Right renal cortex interstitium (tissue), 3 donors: ENCODE measurements at regions not wholly inside any gene's neighbourhood (a gene's known extent, or its start where the extent isn't known, plus 50 kb on each side); places are given as distances from the start of the nearest gene placed in this dataset.

ENCODE experiments used
- DNase-seq, 3 donors: peaks; one replicate each; pipeline ENCODE4 v3.0.0-alpha.2; 2013; ENCODE audit warnings: low read depth in 3 of 3, low spot score in 2 of 3

DNA sequence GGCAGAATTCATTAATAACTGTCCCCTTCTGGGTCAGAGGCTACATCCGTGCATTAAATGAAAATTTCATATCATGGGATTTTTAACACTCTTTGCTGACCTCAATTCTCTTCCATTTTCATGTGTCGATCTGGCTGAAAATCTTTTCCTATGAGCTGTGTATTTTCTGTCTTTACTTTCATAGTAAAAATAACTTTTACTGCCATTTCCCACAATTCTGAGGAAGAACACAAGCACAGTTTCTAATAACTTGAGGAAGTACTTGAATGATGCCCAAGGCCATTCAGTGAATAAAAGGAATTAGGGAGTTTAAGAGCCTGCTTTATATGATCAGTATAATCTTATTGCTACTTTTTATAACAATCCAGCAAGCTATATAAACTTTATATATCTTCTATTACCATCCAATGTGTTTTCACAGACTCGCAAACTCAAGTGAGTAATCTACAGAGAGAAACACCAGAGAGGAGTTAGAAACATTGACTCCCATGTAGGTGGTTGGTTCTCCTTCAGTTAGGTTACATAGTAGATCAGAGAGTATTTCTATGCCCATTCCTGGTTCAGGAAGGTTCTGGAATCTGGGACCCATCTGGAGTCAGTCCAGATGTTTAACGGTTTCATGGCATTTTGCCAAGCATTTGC lies 340.0 kb downstream of the FBXO15 start:
- DNase-seq = no peak

DNA sequence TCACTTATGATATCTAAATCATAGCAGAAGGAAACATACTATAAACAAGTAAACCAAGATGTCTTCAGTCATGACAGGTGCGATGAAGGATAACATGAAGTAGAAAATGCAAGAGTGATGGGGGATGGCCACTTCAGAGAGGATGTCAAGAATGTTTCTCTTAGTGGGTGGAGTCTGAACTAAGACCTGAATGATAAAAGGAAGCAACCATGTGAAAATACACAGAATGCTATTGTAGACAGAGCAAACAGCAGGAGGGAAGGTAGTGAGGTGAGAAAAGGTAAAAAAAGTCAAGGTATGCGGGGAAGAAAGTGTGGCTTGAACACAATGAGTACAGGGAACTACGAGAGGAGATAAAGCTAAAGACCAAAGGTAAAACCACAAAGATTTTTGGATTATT lies 341.6 kb downstream of the FBXO15 start:
- no peak for DNase-seq

DNA sequence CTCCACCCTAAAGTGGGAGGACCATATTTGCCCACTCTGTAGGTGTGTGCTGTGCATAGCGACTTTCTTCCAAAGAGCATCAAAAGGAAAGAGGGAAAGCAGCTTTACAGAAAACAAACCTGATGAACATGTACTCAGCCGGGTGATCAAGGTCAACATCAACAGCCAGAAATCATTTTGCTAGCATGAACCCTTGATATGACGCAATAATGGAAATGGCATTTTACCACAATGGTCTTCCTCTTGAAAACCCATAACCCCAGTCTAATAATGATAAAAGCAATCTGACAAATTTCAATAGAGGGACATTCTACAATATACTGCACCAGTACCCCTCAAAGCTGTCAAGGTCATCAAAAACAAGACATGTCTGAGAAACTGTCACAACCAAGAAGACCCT lies 350.2 kb downstream of the FBXO15 start:
- no peak for DNase-seq

DNA sequence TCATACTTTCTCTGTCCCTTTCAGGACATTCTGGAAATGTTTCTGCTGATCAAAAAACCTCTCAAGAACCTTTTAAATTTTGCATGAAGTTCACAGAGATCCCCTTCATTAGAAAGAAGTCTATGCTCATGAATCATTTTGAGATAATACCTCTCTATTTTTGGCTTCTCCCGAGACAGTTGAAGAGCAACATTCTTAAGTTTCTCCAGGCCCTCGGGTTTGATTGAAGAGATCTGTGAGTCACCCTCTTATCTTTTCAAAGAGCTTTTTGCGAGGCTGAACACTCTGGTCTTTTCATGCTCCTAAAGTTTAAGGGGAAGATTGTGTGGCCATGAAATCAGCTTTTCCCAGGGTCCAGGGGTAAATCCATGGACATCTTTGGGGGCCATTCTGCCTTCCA lies 354.2 kb downstream of the FBXO15 start:
- DNase-seq = no peak

DNA sequence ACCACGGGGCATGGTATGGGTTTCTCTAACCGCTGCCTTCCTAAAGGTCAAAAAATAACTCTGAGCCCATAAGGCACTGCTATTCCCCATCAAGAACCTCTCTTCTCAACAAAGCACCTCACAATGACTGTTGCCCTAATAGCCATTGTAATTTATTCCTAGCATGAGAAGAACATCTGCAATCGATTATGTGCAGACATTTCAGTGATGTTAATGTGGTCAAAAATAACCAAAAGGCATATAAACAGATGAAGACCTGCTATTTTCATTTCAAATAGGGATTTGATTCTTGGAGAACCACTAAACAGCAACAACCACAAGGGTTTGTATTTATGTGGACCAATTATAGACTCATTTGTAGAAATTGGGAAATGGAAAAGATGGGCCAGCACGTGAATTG lies 356.6 kb downstream of the FBXO15 start:
- no peak for DNase-seq

DNA sequence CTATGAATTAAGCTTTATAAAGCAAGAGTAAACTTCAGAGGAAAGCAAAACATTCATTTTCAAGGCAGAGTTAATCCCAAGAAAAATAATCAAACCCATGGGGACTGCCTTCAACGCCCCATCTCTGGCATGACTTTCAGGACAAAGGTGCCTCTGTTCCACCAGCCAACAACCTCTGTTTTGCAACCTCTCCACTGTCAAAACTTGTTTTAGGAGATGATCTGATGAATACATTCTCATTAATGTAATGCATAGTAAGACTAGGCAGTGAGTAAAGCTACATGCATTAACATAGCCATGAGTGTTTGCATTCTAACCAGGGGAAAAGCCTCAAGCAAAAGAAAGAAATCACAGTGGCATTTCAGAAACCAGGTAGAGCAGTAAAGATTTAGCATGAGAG lies 357.0 kb downstream of the FBXO15 start:
- DNase-seq = no peak

DNA sequence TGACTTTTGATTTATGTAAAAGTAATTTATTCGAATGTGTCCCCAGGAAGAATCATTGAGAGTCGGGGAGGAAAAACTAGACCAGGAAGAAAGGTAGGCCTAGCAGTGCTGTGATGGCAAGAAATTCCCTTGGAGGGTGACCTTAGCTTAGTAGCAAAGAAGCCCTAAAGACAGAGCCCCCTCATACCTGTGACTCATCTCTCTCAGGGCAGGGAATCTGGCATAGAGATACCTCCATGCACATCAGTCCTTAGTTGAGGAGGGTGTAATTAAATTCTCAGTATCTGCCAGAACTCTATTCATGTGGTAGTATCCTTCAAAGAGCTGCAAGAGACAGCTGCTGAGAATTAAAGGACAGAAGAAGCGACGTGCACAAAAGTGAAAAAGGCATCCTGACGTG lies 360.3 kb downstream of the FBXO15 start:
- no peak for DNase-seq

DNA sequence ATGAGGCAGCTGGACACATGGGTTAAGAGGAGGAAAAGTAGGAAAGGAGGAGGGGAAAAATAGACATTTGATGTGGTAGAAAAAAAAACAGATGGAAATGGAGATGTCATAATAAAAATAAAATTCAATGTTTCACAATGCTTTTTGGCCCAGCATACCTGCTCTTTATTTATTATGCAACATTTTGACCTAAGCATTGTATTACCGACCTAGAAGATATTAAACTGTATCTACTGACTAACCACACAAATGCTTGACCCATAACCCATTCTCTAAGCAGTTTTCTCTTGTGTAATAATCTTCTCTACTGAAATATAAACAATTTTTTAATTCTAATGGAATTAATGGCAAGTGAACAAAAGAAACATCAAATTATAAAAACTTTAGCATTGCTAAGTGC lies 362.3 kb downstream of the FBXO15 start:
- DNase-seq = no peak

DNA sequence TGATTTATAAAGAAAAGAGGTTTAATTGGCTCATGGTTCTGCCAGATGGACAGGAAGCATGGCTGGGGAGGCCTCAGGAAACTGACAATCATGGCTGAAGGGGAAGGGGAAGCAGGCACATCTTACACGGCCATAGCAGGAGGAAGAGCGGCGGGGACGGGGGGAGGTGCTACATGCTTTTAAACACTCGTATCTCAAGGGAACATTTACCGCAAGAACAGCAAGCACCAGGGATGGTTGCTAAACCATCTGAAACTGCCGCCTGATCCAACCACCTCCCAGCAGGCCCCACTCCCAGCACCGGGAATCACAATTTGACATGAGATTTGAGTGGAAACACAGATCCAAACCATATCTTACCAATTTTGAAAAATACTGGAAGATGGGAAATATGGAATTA lies 362.8 kb downstream of the FBXO15 start:
- DNase-seq = no peak

DNA sequence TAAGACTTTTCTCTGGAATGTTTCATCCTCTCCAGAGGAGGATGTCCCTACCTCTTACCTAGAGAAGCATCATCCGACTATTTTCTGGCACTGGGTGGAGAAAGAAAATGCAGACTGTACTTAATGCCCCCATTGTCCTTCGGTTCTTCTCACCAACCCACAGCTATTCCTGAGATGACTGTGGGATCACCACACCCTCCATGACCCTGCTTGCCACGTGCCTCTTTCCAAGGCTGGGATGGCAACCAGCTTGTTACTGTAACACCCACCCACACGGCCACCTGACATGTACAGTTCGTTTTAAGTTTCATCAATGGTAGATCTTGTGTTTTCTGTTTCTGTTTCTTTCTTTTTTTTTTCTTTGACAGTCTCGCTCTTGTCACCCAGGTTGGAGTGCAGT lies 365.2 kb downstream of the FBXO15 start:
- no peak for DNase-seq

DNA sequence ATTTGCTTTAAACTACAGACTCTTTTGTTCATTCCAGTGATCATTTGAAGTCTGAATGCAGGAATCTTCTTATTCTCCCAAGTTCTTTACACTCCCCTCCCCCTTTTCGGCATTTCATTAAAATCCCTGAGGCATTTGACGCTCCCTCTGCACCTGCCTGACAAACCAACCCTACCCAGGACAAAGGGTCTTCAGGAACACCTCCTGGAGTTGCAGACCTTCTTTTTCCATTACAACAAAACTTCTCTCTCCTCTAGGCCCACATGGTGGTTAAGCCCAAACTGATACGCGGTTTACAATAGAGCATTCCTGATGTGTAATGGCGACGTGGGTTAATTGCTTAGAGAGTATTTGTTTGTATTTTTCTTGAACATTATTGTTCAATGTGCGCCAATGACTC lies 367.4 kb downstream of the FBXO15 start:
- DNase-seq = no peak

DNA sequence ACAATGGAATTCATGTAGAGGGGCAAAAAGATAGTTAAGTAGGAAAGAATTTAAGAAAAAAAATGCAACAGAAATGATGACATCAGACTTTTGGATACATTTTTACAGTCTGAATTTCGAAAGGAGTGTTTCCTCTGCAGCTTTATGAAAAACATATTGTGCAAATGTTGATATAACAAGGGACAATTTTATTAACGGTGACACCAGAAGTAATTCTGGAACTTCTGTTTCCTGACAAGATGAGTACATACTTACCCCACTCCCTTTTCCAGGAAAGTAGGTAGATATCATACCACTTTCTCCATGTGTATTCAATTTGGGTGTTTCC lies 369.6 kb downstream of the FBXO15 start:
- no peak for DNase-seq

DNA sequence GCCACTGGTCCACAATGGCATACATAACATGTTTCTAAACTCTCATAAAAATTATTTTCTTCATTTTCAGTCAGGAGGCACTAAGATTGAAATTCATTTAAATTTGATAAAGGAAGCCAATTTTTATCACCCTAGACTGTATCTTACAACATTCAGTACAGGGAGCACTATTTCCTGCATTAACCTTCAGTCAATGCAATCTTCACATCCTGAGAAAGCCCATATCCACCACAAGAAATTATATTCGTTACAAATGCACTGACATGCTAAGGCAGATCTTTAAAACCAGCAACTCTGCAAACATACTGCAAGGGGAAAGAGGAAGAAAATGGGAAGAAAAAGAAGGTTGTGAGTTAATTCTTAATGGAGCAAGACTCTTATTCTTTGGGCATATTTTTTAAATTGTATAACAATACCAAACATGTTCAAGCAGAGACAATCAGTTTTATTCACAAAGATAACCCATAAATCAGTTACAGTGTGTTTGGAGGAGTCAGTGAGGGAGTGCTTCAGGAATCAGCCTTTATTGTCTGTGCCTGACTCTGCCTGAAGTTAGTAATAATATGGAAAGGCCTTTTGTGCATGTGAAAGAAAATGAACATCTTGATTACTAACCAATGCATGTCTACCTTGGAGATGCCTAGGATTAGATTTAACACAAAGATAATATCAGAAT lies 370.1 kb downstream of the FBXO15 start:
- DNase-seq = no peak

DNA sequence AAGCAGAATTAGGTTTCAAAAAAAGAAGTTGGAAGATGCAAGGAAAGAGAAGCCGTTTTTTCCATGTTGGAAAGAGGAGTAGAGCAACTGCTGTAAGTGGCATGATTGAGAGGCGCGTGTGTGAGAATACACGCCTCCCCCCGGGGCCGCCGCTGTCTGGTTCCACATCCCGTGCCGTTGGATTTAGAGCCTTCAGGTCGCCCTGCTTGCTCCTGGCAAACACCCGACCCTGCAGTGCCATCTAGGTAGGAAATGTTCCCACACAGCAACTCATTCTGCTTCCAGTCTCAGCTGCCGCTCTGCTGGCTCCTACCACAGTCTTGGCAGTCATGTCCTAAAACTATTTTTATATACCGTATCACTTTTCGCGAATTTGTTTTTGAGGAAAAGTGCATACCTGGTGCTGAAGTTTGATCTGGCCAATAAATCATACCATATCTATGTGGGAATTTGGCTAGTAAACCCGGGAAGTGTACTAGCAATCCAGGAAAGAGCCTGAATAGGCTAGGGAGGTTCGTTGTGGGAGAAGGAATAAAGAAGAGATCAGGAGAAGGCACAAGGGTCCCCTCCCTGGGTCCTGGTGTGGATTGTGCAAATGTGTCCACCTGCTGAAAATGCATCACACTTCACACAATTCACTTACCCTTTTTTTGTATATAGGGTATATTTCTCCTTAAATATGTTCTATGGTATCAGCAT lies 372.7 kb downstream of the FBXO15 start:
- peak in 2 of 3 donors; percentile 39 to 56 for DNase-seq

DNA sequence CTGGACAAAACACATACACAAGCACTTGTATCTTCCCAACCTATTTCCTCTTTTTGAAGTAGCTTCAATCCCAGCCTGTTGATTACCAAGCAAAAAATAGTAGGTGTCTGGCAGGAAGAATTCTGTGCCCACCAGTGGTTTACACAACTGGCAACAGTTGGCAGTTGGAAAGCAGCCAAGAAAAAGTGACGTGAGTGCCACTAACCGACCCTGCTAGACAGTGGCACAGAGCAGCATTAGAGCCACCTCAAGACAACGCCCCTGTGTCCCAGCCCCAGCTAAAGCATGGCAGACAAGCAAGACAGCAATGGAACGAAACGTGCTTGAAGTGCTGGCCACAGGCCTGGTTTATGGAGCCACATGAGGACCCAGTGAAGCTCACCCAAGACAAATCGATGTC lies 379.6 kb downstream of the FBXO15 start:
- no peak for DNase-seq

DNA sequence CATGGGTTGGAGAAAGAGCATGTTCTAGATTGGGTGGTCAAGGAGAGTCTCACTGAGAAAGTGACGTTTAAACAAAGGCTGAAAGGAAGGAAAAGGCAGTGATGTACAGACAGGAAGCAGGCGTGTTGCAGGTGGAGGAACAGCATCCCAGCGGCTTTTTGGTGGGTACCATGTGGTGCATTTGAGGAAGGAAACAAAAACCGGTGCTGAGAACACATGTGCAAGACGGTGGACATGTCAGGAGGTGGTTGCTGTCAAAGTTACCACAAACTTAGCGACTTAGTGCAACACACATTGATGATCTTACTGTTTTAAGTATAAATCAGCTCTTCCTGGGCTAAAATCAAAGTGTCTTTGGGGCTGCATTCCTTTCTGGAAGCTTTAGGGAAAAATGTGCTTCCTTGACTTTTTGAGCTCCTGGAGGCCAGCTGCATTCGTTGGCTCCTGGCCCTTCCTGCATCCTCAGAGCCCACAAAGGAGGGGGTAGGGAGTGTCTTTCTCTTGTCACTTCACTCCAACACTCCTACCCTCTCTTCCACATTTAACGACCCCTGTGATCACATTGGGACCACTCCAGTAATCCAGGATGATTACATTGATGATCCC lies 380.6 kb downstream of the FBXO15 start:
- no peak for DNase-seq

DNA sequence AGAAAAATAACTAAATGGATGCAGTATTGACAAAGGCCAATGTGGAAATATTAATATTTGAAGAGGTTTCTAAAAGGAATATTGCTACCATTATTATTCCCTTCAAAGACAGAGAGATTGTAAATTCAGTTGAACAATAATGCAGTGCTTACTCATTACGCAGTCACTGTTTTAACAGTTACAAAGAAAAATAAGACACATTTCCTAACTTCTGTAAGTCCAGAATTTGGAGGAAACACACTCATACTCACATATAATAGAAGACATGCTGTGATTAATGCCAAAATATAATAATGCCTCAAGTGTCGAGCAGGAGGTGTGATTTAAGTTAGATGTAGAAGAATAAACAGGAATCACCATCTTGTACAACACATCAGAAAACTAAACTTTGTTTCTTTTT lies 389.2 kb downstream of the FBXO15 start:
- DNase-seq = no peak

DNA sequence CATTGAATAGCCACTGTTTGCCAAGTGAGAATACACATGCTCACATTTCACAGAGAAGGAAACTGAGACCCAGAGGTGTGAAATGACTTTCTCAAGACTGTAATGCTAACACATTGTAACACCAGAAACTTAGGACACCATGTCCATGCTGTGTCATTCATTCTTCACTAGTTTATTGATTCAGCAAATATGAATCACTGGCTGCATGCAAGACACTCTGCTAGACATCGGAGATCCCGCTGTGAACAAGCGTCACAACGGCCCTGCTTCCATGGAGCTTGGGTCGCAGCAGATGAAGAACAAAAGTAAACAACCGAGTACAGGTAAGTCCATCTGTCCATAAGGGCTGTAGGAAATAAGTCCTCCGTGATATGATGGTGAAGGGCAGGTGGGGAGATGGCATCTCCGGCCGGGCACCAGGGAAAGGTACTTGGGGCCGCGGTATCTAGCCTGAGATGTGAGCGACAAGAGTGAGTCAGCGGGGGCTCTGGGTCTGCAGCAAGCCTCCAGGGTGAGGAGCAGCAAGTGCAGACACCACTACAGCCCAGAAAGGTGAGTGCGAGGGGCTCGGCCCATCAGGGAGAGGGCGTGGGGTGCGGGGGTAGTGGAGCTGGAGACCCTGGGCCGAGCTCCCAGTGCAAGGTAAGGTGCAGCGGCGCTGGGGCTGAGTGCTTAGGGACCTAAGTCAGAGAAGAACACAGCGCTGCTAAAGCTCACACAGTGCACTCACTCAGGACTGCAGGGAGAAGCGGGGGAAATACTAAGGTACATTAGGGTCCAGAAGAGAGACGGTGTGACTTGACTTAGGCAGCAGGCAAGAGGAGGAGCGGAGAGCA lies 391.2 kb downstream of the FBXO15 start:
- DNase-seq = no peak

DNA sequence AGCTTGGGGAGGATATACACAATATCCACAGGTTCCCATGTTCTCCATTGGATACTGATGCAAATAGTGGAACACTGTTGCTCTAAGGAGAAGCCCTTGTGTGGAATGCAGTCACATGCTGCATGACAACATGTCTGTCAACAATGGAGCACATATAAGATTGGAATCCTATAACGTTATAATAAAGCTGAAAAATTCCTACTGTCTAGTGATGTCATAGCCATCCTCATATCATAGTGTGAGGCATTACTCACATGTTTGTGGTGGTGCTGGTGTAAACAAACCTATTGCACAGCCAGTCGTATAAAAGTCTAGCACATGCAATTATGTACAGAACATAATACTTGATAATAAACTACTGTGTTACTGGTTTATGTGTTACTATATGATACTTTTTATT lies 394.7 kb downstream of the FBXO15 start:
- no peak for DNase-seq

DNA sequence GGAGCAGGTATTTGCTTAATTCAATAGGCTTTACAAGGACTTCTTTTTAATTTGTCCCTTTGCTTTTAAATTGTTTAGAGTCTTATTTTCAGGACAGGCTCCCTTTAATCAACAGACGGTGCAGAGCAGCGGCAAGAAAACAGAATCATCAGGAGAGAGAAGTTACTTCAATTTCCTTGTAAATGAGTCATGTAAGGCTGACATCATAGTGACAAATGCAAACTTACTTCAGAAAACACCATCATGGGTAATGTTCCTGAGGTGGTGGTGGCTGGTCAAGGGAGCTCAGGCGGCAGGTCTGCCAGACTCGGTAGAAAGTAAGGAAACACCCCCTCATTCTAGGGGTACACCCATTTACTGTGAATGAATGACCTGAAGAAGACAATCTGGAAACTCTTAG lies 395.1 kb downstream of the FBXO15 start:
- no peak for DNase-seq

DNA sequence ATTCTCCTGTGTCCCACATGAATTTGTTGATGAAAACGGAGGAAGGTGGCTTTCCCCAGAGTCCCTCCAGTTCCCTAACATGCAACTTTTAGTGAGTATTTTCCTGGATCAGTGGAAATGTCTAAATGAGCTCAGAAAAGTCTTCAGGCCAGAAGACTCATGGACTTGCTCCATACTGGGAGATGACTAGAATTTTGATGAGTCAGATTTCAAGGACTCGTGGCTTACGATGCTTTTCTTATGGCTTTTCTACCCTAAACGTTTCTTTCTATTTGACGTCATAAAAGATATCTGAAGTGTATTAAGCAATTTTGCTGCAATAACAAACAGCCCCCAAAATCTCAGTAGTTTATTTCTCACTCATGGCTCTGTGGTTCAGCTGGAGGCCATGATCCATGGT lies 397.6 kb downstream of the FBXO15 start:
- no peak for DNase-seq
